SJCRH30 (cell line): ENCODE measurements at regions not wholly inside any gene's neighbourhood (a gene's known extent, or its start where the extent isn't known, plus 50 kb on each side); places are given as distances from the start of the nearest gene placed in this dataset.
"Not testable (repeated sequence)": the region's sequence is repeated elsewhere in the genome, so short reads cannot be mapped to it uniquely, and the experiment has no call there.

Experiments used
- DNase-seq, 2 experiments: peaks; one replicate each; pipeline ENCODE4 v3.0.0-alpha.2; 2015 to 2020
- H3K27ac ChIP-seq: fragments of 250-450 bp; sonication (Bioruptor Pico); 2 replicates; pipeline ENCODE4 v1.5.1; 2020; ENCODE audit warnings: mild to moderate bottlenecking, moderate library complexity
- H3K27me3 ChIP-seq: fragments of 250-450 bp; sonication (Bioruptor Pico); 2 replicates; pipeline ENCODE4 v1.5.1; 2020; ENCODE audit warnings: mild to moderate bottlenecking, moderate library complexity
- H3K36me3 ChIP-seq: fragments of 250-450 bp; sonication (Bioruptor Pico); 2 replicates; pipeline ENCODE4 v1.5.1; 2020; ENCODE audit warnings: mild to moderate bottlenecking, moderate library complexity
- H3K4me1 ChIP-seq: fragments of 250-450 bp; sonication (Bioruptor Pico); 2 replicates; pipeline ENCODE4 v1.5.1; 2020; ENCODE audit warnings: mild to moderate bottlenecking, moderate library complexity
- H3K4me3 ChIP-seq: fragments of 250-450 bp; sonication (Bioruptor Pico); 2 replicates; pipeline ENCODE4 v1.5.1; 2020; ENCODE audit warnings: mild to moderate bottlenecking, moderate library complexity
- H3K9me3 ChIP-seq: fragments of 250-450 bp; sonication (Bioruptor Pico); replicated peaks from 2 replicates; pipeline ENCODE4 v1.5.1; 2020; ENCODE audit warnings: mild to moderate bottlenecking, moderate library complexity

DNA sequence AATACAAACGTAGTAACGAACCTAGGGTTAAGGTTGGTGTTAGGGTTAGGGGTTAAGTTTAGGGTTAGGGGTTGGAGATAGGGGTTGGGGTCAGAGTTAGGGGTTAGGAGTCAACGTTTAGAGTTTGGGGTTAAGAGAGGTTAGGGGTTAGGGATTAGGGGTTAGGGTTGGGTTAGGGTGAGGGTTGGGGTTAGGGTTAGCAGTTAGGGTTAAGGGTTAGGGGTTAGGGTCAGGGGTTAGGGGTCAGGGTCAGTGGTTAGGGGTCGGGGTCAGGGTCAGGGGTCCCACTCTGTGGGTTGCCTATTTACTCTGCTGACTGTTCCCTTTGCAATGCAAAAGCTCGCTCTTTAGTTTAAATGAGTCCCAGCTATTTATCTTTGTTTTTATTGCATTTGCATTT lies 275.5 kb downstream of the CCDC74A start:
- not testable (repeated sequence) for H3K27ac ChIP-seq, DNase-seq, H3K36me3 ChIP-seq, H3K9me3 ChIP-seq, H3K4me1 ChIP-seq, H3K4me3 ChIP-seq, H3K27me3 ChIP-seq

DNA sequence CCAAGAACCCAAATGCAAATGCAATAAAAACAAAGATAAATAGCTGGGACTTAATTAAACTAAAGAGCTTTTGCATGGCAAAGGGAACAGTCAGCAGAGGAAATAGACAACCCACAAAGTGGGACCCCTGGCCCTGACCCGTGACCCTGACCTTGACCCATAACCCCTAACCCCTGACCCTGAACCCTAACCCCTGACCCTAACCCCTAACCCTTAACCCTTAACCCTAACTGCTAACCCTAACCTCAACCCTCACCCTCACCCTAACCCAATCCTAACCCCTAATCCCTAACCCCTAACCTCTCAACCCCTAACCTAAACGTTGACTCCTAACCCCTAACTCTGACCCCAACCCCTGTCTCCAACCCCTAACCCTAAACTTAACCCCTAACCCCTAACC lies 284.9 kb downstream of the CCDC74A start:
- not testable (repeated sequence) for H3K27me3 ChIP-seq, H3K27ac ChIP-seq, DNase-seq, H3K36me3 ChIP-seq, H3K4me1 ChIP-seq, H3K4me3 ChIP-seq, H3K9me3 ChIP-seq

DNA sequence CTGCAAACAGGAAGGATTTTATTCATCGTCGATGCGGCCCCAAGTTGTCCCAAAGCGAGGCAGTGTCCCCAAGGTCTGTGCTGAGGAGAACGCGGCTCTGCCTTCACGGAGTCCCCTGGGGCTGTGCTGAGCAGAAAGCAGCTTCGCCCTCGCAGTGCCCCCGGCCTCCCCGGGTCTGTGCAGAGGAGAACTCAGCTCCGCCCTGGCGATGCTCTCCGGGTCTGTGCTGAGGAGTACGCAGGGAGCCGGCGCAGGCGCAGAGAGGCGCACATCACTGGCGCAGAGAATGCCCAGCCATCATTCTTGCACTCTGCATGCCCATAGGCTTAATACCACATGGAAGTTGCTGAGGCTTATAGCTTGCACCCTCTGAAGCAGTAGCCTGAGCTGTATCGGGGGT lies 285.7 kb downstream of the CCDC74A start:
- not testable (repeated sequence) for H3K9me3 ChIP-seq, DNase-seq, H3K36me3 ChIP-seq, H3K27ac ChIP-seq, H3K4me1 ChIP-seq, H3K27me3 ChIP-seq, H3K4me3 ChIP-seq

DNA sequence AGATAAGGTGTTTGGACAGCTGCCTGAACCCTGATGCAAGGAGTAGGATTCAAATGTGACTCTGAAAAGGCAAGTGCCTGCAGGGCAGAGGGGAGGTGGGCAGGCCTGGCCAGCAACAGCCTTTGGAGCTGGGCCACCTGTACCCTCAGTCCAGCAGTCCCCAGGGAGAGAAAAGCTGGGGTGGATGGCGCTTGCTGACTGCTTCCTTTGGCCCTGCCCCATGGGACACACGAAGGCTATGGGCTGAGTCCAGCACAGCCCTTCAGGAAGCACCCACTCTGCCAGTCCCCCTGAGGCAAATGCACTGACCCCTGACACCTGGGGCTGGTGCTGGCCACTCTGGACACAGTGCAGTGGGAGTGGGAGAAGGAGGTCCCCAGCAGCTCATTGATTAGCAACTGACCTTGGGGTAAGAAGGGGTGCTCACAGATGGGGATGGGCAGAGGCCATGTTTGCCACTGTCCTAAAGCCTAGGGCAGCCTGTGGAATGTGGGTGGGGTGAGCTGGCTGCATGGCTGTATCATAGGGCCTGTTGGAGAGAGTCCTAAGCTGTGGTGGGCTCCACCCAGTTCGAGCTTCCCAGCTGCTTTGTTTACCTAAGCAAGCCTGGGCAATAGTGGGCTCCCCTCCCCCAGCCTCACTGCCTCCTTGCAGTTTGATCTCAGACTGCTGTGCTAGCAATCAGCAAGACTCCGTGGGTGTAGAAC lies 290.7 kb downstream of the CCDC74A start:
- H3K27ac ChIP-seq, DNase-seq: not testable (repeated sequence)

DNA sequence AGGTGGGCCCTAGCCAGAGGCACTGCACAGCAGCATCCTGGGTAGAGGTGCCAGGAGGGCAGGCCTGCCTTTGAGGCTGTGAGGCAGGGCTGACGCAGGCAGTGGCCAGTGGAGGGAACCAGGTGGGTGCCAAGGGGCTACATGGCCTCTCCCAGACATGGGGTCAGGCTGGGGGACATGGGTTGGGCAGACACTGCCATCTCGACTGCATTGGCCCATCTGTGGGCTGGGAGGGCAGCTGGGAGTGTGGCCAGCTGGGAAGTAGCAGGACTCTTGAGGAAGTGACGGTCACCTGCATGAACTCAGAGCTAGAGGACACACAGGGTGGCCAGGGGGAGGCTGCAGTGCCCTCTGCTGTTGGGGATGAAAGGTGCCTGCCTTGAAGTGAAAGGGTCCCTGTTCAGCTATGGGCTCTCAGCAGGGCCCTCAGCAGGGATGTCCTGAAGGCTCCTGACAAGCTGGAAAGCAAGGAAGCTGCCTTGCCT lies 294.6 kb downstream of the CCDC74A start:
- DNase-seq: peak in 1 of 2 experiments; percentile 12
- H3K4me3 ChIP-seq, H3K27me3 ChIP-seq, H3K9me3 ChIP-seq, H3K4me1 ChIP-seq, H3K27ac ChIP-seq, H3K36me3 ChIP-seq: not testable (repeated sequence)

More for the DNA sequence above, 290.7 kb downstream of the CCDC74A start:
- H3K4me3 ChIP-seq, H3K36me3 ChIP-seq, H3K9me3 ChIP-seq, H3K27me3 ChIP-seq, H3K4me1 ChIP-seq: not testable (repeated sequence)

DNA sequence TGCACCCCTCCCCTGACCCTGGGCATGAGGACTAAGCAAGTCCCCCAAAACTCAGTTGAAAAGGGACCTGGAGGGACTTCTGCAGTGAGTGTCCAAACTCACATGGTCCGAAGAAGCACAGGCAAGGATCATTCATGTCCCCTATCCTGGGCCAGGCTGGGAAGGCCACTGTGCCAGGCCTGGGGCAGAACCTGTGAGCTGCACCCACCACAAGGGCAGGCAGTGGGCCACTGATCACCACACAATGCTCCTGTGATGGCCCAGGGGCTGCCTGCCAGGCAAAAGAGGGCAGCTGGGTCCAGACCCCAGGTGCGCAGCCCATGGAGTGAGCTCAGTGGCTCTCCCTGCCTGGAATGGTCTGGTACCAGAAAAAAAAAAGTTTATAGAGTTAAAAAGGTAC lies 295.4 kb downstream of the CCDC74A start:
- not testable (repeated sequence) for DNase-seq, H3K27ac ChIP-seq, H3K36me3 ChIP-seq, H3K9me3 ChIP-seq, H3K4me3 ChIP-seq, H3K27me3 ChIP-seq, H3K4me1 ChIP-seq

DNA sequence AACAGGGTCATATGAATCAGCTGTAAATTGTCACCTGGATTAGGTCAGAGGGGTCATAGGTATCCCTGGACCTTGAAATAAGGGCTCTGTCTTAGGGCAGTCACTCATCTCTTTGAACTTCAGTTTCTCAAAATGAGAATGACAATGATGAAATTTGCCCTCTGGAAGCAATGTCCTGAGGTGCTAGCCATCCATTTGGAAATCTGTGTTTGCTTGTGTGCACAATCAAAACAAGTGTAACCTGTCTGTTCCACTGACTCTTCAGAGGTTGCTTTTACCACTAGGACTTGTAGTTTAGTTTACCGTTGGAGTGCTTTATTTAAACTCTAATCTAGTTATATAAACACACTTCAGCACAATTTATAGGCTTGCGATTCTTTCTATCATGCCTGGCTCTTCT lies 297.3 kb downstream of the CCDC74A start:
- not testable (repeated sequence) for DNase-seq, H3K27ac ChIP-seq, H3K4me1 ChIP-seq

DNA sequence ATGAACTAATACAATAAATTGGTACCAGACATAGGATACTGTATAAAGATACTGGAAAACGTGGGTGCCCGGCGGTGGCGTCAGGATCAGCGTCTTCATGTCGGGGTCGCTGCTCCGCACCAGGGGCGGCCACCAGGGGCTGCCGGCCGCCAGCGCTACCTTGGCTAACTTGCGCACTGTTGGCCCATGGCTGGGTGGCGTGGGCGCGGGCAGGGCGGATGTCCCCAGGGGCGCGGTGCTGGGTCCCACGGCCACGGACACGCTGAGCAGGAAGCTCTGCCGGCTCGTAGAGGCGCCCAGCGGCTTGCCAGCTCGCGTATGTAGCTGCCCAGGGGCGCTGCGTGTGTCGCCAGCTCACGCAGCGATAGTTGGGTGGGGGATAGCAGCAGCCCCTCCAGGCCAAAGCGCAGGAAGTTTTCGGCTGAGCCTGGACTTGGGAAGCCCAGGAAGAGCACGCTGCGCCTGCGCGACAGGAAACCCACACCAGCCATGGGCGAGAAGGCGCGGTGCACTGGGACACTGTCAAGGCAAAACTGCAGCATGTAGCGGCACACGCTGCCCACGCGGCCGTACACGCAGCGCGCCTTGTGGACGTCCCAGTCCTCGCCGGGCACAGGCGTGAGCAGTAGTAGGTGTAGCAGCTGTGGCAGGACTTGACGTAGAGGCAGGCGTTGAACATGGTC lies 299.9 kb downstream of the CCDC74A start:
- H3K4me3 ChIP-seq: no peak overlapping the region
- DNase-seq: no peak
- H3K27ac ChIP-seq: no peak overlapping the region
- no peaks in the 10 kb centered on the region for H3K27me3 ChIP-seq
- no peaks in the 10 kb centered on the region for H3K9me3 ChIP-seq
- H3K36me3 ChIP-seq: no peaks in the 10 kb centered on the region
- no peaks in the 10 kb centered on the region for H3K4me1 ChIP-seq

More for the DNA sequence above, 297.3 kb downstream of the CCDC74A start:
- H3K4me3 ChIP-seq, H3K27me3 ChIP-seq, H3K9me3 ChIP-seq, H3K36me3 ChIP-seq: not testable (repeated sequence)

DNA sequence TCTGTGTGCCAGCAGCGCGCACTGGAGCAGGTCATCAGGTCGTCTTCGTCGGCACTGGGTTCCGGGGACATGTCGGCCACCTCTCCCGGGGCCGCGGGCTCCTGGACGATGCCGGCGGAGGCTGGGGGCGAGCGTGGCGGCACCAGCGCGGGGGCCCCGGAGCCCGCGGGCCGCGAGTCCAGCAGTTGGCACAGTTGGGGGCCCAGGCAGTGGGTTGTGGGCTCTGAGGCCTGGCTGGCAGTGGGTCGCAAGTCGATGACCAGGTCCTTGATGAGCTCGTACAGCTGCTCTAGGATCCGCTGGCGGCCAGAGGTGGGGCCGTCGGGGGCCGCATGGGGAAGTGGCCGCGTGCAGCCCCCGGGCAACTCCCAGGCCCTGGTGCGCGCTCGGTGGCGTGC lies 300.5 kb downstream of the CCDC74A start:
- Histone ChIP-seq H3K9me3 (no peaks in the 10 kb centered on the region), H3K4me3 (no peak overlapping the region), H3K27me3 (no peaks in the 10 kb centered on the region), H3K27ac (no peak overlapping the region), H3K36me3 (no peaks in the 10 kb centered on the region), H3K4me1 (no peaks in the 10 kb centered on the region)
- no peak for DNase-seq

DNA sequence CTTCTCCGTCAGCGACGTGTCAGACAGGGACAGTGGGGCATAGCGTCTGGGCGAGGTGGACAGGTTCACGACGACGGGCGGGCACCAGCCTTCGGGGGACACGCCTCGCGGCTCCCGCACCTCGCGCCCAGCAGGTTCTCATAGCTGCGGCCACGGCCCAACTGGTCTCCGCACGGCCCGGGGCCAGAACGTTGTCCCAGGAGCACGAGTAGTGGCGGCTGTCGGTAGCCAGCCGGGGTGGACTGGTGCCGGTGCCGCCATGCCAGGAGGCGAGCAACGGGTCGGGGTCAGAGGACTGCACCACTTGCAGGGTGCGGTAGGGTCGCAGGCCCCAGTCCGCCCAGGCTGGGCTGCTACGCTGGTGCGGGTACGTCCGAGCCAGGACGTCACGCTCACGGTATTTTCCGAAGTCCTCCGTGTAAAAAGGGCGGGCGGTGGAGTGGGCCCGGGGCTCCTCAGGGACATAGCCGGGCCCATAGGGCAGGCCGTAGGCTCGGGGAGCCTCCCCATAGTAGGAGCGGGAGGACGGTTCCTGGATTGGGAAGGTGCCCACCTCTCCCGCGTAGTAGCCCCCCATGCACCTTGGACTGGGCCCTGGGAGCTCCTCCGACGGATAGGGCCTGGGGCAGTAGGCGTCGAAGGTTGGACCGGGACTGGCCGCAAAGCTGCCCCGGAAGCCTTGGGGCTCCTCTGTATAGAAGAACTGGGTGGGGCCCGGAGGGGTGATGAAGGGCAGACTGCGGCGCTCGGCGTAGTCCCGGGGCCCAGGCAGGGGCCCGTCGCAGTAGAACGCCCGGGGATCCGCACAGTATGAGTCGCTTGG lies 301.2 kb downstream of the CCDC74A start:
- H3K27ac ChIP-seq, H3K36me3 ChIP-seq, H3K27me3 ChIP-seq, H3K4me1 ChIP-seq, H3K9me3 ChIP-seq, DNase-seq, H3K4me3 ChIP-seq: not testable (repeated sequence)

DNA sequence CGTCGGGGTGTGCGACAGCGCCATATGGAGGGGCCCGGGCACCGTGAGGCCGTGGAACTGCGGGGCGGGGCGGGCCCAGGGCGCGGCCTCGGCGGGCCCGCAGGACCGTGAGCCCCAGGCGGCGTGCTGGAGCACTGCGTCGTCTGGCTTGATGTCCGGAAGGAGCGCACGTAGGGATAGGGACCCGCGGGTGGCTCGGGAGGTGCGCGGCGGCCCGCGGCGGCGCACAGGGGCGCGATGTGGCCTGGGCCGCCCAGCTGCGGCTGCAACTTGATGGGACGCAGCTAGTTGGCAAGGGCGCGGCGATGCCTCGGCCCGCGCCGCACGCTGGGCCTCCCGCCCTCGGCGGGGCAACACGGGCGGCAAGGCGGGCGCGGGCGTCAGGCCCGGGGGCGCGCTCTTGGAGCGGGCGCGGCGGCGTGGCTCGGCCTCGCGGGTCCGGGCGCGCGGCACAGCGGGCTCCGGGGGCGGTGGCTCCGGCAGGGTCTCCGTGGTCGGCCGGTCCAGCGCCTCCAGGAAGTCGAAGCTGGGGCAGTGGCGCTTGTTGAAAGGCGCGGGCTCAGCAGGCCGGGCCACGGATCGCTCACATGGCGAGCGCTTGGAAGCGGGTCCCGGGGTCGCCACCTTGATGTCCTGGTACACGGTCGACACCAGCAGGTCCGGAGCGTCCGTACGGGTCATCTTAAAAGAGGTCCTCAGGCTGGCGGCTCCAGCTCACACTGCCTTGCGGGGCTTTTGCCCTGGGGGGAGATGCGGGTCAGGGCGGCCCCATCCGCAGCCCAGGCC lies 302.0 kb downstream of the CCDC74A start:
- DNase-seq, H3K27ac ChIP-seq, H3K4me3 ChIP-seq, H3K36me3 ChIP-seq, H3K9me3 ChIP-seq, H3K4me1 ChIP-seq, H3K27me3 ChIP-seq: not testable (repeated sequence)

DNA sequence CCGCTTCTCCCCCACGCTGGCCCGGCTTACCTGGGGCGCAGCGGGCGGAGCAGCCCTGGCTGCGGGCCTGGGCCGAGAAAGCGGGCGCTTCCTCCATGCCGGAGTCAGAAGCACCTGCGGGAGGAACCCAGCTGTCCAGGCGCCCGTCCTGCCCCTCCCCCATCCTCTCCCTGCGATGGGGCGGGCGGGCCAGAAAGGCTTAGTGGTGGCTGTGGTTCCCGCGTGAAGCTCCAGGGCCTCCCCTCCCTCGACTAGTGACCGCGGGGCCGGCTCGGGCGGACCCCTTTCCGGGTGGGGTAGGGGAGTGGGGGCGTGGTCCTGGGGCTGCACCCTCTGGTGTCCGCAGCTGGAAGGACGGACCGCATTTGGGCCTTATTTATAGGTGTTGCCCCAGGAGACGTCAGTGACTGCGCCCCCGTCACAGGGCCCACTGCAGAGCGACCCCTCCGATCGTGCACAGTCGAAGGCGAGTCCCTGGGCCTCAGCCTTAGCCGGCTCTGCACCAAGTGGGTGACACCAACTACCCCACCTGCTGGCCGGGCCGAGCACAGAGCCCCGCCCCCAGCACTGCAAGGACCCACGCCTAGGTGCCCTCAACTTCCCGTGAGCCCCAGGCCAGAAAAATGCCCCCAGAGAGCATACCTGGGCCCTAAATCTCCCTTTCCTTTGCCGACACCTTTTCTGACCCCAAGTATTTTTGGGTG lies 302.7 kb downstream of the CCDC74A start:
- H3K36me3 ChIP-seq, H3K4me3 ChIP-seq, H3K9me3 ChIP-seq, H3K27ac ChIP-seq, H3K4me1 ChIP-seq, DNase-seq, H3K27me3 ChIP-seq: not testable (repeated sequence)

DNA sequence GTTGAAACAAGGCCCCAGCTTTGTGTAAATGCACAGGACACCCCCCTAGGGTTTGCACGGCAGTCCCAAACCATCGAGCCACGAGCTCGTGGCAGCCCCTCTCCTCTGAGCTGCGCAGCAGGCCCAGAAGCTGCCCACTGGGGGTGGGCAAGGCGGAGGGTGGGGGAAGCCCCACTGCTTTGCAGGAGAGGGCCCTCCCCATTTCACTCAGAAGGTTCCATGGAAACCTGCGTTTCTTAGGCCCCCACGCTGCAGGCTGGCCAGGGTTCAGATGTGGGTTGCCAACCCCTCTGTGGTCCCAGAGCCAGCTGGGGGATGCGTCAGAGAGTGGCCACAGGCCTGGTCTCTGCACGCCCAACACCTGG lies 303.2 kb downstream of the CCDC74A start:
- not testable (repeated sequence) for H3K4me1 ChIP-seq, DNase-seq, H3K27ac ChIP-seq, H3K27me3 ChIP-seq, H3K36me3 ChIP-seq, H3K4me3 ChIP-seq, H3K9me3 ChIP-seq

DNA sequence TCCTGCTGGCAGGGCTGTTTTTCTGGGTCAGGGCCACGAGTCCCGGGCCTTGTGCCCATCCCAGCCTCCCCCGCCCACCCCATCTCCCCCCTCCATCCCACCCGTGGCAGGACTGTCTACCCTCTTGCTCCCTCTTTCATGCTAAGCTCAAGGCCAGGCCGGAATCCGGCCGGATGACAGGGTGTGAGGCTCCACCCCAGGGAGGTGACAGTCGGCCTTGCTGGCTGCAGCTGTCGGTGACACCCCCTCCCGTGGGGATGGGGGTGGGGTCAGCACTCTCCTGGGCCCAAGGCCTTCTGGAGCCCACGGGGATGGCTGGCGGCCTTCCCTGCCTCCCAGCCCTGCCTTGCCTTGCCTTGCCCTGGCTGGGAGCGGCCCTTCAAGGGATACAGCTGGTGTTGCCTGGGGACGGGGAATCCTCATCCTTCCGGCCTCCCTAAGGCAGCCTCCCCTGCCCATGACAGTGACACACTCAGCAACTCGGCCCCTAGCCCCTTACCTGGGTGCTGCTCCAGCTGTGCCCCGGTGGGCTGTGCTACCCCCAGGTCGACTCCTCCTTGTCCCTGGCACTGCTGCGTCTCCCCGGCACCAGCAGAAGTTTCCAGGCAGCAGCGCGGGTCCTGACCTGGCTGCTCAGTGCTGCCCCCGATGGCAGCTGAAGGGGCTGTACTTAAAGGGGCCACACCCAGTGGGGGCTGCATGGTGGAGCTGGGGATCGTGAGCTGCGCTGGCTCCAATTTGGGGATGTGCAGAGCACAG lies 303.9 kb downstream of the CCDC74A start:
- H3K27me3 ChIP-seq, H3K9me3 ChIP-seq, H3K4me1 ChIP-seq, H3K27ac ChIP-seq, H3K36me3 ChIP-seq, H3K4me3 ChIP-seq: not testable (repeated sequence)
- DNase-seq: peak in 1 of 2 experiments; percentile 39
